AG04449 (cell line): ENCODE measurements at regions not wholly inside any gene's neighbourhood (a gene's known extent, or its start where the extent isn't known, plus 50 kb on each side); places are given as distances from the start of the nearest gene placed in this dataset.

Experiments used
- CTCF ChIA-PET: fragments of 350-600 bp; formaldehyde crosslinking; extraction: SDS; loops from one replicate; lab custom pipeline; 2021; ENCODE audit warnings: antibody characterized with exemption; lab: Yijun Ruan, JAX
- POLR2A ChIA-PET: fragments of 400-600, 350-600 bp; formaldehyde crosslinking; extraction: SDS; loops from one replicate; lab custom pipeline; 2020; ENCODE audit warnings: antibody characterized with exemption, inconsistent platforms; lab: Yijun Ruan, JAX
- DNase-seq: peaks from one replicate; pipeline ENCODE4 v3.0.0-alpha.2; 2010; ENCODE audit warnings: low read depth, low spot score
- H3K4me3 ChIP-seq: 2 replicates; pipeline ENCODE4 v1.5.1; 2011; ENCODE audit warnings: low read depth, mild to moderate bottlenecking, control low read depth, low read length
- TF ChIP-seq, protein P1 (sequence below): IDR thresholded peaks from one replicate; pipeline ENCODE4 v1.5.1; 2011; ENCODE audit warnings: mild to moderate bottlenecking, moderate library complexity, low read length, control low read depth, inconsistent platforms; ENCODE audit not compliant: insufficient read depth; ENCODE audit errors: missing control alignments

DNA sequence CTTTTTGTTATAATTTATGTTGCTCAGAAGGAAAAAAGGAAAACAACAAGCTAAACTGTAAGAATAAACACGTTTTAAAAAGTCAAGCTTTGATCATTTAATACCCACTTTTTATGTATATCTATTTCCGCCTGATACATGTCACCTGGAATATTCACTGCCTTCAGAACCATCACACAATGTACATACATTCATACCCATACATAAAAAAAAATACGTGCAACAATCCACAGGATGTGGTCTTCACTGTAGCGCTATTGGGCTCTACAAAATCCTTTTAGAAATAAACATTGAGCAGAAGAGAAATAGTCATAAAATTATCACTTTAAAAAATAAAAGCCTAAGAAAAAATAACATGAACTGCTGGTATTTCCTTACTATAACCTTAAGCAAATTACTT lies 1078.9 kb upstream of the LRRTM3 start:
- H3K4me3 ChIP-seq, result no peak overlapping the region
- ChIA-PET CTCF (no interaction called here), POLR2A (no interaction called here)
- DNase-seq, result no peak
- TF ChIP-seq, protein P1, sequence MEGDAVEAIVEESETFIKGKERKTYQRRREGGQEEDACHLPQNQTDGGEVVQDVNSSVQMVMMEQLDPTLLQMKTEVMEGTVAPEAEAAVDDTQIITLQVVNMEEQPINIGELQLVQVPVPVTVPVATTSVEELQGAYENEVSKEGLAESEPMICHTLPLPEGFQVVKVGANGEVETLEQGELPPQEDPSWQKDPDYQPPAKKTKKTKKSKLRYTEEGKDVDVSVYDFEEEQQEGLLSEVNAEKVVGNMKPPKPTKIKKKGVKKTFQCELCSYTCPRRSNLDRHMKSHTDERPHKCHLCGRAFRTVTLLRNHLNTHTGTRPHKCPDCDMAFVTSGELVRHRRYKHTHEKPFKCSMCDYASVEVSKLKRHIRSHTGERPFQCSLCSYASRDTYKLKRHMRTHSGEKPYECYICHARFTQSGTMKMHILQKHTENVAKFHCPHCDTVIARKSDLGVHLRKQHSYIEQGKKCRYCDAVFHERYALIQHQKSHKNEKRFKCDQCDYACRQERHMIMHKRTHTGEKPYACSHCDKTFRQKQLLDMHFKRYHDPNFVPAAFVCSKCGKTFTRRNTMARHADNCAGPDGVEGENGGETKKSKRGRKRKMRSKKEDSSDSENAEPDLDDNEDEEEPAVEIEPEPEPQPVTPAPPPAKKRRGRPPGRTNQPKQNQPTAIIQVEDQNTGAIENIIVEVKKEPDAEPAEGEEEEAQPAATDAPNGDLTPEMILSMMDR, result no peak

DNA sequence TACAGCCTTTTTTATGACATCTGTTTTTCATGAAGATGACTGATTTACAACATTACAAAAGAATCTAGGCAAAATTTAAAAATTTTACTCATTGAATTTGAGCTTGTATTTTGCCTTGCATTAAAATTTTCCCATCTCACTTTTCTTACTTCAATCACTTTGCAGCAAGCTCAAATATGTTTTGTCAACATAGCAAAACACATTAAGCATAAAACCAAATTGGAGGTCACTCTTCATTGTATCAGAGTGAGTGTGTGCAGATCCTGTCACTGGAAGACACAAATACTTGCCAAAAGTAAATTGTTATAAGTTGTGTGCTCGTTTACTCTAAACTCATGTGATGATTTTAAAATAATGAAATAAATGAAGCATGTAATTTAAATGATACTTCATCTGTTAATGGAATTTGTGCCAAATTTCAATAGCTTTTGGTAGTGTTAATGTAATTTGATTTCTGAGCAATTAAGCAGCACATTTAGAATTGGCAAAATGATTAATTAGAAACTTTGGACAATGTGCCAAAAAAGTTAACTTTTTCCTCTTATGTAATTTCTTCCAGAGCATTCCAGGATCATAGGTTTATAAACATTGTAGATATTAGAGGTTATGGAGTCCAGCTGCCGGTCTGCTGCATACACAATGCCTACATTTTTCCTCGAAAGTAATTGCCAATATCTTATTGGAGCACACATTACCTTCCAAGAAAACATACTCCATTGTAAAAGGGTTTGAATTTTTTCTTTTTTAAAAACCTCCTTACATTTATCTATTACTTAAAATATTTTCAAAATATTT lies 1078.2 kb upstream of the LRRTM3 start:
- TF ChIP-seq, protein P1, result no peak
- CTCF ChIA-PET, result no interaction called here
- POLR2A ChIA-PET, result no interaction called here
- DNase-seq, result no peak
- H3K4me3 ChIP-seq, result no peak overlapping the region

DNA sequence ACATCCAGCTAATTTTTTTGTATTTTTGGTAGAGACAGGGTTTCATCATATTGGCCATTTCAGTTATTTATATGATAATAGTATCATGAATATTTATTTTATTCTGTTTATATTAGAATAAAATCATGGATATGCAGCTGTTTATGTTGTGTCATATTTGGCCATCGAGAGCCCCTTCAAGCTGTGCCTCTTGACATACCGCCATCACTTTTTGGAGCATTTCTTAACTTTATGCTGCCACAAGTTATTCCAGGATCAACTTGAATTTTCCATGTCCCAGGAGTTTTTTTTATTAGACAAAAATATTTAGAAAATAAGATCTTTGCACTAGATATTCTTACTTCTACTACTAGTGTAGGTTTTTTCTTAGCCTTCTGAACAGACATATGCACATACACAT lies 1067.0 kb upstream of the LRRTM3 start:
- H3K4me3 ChIP-seq, result no peak overlapping the region
- TF ChIP-seq, protein P1, result no peak
- CTCF ChIA-PET, result no interaction called here
- POLR2A ChIA-PET, result no interaction called here
- no peak for DNase-seq

DNA sequence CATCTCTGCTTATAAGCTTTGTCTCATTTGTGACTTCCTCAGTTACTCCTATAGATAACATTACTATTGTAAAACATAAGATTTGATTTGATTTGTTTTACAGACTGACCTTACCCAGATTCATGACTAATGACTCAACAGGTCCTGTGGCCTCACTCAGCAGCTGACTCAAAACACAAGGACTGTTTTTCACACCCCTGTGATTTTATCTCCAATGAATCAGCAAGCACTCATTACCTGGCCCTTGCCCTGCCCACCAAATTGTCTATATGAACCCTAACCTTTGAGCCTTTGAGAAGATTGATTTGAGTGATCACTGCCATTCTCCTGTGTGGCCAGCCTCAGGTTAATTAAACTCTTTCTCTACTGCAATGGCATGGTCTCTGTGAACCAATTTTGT lies 1064.6 kb upstream of the LRRTM3 start:
- TF ChIP-seq, protein P1, result no peak

More for the DNA sequence above, 1064.6 kb upstream of the LRRTM3 start:
- POLR2A ChIA-PET, result no interaction called here
- no peak for DNase-seq
- CTCF ChIA-PET, result no interaction called here
- no peak overlapping the region for H3K4me3 ChIP-seq
